ENCODE measurements at regions not wholly inside any gene's neighbourhood (a gene's known extent, or its start where the extent isn't known, plus 50 kb on each side); places are given as distances from the start of the nearest gene placed in this dataset.

DNA sequence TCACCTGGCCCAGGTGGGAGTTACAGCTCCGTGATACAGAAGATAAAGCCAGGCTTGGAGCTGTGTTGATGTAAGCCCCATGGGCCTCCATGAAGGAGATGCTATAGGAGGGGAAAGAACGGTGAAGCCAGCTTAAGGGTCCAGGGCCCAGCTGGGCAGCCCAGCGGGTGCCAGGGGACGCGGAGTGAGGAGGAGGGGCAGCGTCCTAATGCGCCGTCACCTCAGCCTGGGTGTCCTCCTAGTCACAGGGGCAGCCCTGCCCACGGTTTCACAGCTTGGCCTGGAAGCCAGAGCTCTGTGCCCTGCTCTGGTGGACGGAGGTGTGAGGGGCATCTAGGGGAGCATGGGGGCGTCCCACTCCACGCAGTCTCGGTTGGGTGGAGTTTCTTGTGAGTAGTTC, 52.7 kb upstream of the TTC34 start:
- TF ChIP-seq SUZ12 (IDR thresholded peaks at IDR 0.05; ENCODE audit: low read length) (no peak), EP300 (IDR thresholded peaks at IDR 0.05; ENCODE audit: borderline replicate concordance in 1 of 2, low read depth in 2 of 2, low read length in 2 of 2) (no peak), TAF1 (IDR thresholded peaks at IDR 0.05; ENCODE audit: low read depth, low read length) (no peak), EZH2 (IDR thresholded peaks at IDR 0.05; ENCODE audit: low read depth, low read length, severe bottlenecking) (no peak), POLR2A (IDR thresholded peaks at IDR 0.05; ENCODE audit: control extremely low read depth in 1 of 2, low read depth in 2 of 2, low read length in 2 of 2) (no peak)
- TF ChIP-seq, protein P1, sequence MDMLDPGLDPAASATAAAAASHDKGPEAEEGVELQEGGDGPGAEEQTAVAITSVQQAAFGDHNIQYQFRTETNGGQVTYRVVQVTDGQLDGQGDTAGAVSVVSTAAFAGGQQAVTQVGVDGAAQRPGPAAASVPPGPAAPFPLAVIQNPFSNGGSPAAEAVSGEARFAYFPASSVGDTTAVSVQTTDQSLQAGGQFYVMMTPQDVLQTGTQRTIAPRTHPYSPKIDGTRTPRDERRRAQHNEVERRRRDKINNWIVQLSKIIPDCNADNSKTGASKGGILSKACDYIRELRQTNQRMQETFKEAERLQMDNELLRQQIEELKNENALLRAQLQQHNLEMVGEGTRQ (IDR thresholded peaks at IDR 0.05; ENCODE audit: low read length): no peak
